IMR-90 (cell line): ENCODE measurements at regions not wholly inside any gene's neighbourhood (a gene's known extent, or its start where the extent isn't known, plus 50 kb on each side); places are given as distances from the start of the nearest gene placed in this dataset.

Experiments
- ATAC-seq: fragments of 200-7000 bp; cut with Tn5 transposase; 2 replicates; pipeline ENCODE4 v1.9.1; 2020; ENCODE audit warnings: low read depth, mild to moderate bottlenecking, moderate library complexity
- BruUV-seq: library from RNA; stranded (reverse); fragments of 400-500 nt; replicated peaks from 2 replicates; lab custom pipeline; 2021; lab: Mats Ljungman, UMichigan
- CTCF ChIA-PET: fragments of 300-600 bp; formaldehyde crosslinking; extraction: SDS; loops from one replicate; lab custom pipeline; 2021; ENCODE audit warnings: antibody characterized with exemption; lab: Yijun Ruan, JAX
- POLR2A ChIA-PET: fragments of 300-600 bp; sonication (Branson Sonifier 250); formaldehyde crosslinking; loops from one replicate; lab custom pipeline; 2022; ENCODE audit warnings: antibody characterized with exemption; ENCODE audit not compliant: unreplicated experiment; lab: Charles Lee
- DNase-seq: peaks from one replicate; pipeline ENCODE4 v3.0.0; 2013
- H2AFZ ChIP-seq: replicated peaks from 2 replicates; pipeline ENCODE3; 2013; ENCODE audit warnings: low read length, mild to moderate bottlenecking; ENCODE audit not compliant: poor library complexity
- H2AK5ac ChIP-seq: 2 replicates; pipeline ENCODE4 v1.6.1; 2013; ENCODE audit warnings: low read depth, low read length, inconsistent platforms
- H2AK9ac ChIP-seq: replicated peaks from 2 replicates; pipeline ENCODE3; 2013; ENCODE audit warnings: mild to moderate bottlenecking, low read depth, low read length, moderate library complexity; ENCODE audit not compliant: poor library complexity
- H2BK120ac ChIP-seq: 2 replicates; pipeline ENCODE4 v1.6.1; 2013; ENCODE audit warnings: low read depth, low read length, inconsistent platforms
- H2BK15ac ChIP-seq: 3 replicates; pipeline ENCODE4 v1.6.1; 2013; ENCODE audit warnings: low read depth, low read length, inconsistent platforms
- H2BK20ac ChIP-seq: 2 replicates; pipeline ENCODE4 v1.6.1; 2013; ENCODE audit warnings: low read depth, mild to moderate bottlenecking, inconsistent platforms, low read length, moderate library complexity
- H2BK5ac ChIP-seq: 2 replicates; pipeline ENCODE4 v1.6.1; 2013; ENCODE audit warnings: mild to moderate bottlenecking, low read depth, low read length, inconsistent platforms; ENCODE audit not compliant: poor library complexity, severe bottlenecking
- H3K14ac ChIP-seq: replicated peaks from 2 replicates; pipeline ENCODE4 v1.6.1; 2013; ENCODE audit warnings: low read depth, low read length, inconsistent platforms
- H3K18ac ChIP-seq: 2 replicates; pipeline ENCODE4 v1.6.1; 2013; ENCODE audit warnings: low read depth, low read length, control low read depth
- H3K23ac ChIP-seq: 2 replicates; pipeline ENCODE4 v1.6.1; 2013; ENCODE audit warnings: low read depth, low read length, inconsistent platforms
- H3K27ac ChIP-seq: 2 replicates; pipeline ENCODE4 v1.5.1; 2013; ENCODE audit warnings: mild to moderate bottlenecking, control low read depth, low read length; ENCODE audit not compliant: insufficient read depth
- H3K27me3 ChIP-seq: 2 replicates; pipeline ENCODE4 v1.6.1; 2013; ENCODE audit warnings: low read length; ENCODE audit not compliant: control insufficient read depth, insufficient read depth
- H3K36me3 ChIP-seq: 2 replicates; pipeline ENCODE4 v1.6.1; 2013; ENCODE audit warnings: low read length, mixed read lengths; ENCODE audit not compliant: control insufficient read depth, insufficient read depth
- H3K4ac ChIP-seq: 2 replicates; pipeline ENCODE4 v1.6.1; 2013; ENCODE audit warnings: low read depth, low read length, inconsistent platforms
- H3K4me1 ChIP-seq: 2 replicates; pipeline ENCODE4 v1.6.1; 2013; ENCODE audit warnings: low read length, mixed read lengths; ENCODE audit not compliant: control insufficient read depth, insufficient read depth
- H3K4me2 ChIP-seq: 2 replicates; pipeline ENCODE4 v1.6.1; 2013; ENCODE audit warnings: low read depth, mild to moderate bottlenecking, control low read depth, low read length, moderate library complexity
- H3K4me3 ChIP-seq: 2 replicates; pipeline ENCODE4 v1.5.1; 2013; ENCODE audit warnings: low read depth, mild to moderate bottlenecking, control low read depth, low read length, moderate library complexity; ENCODE audit not compliant: insufficient read depth
- H3K56ac ChIP-seq: 2 replicates; pipeline ENCODE4 v1.6.1; 2013; ENCODE audit warnings: low read length, inconsistent platforms; ENCODE audit not compliant: insufficient read depth; ENCODE audit errors: extremely low read depth
- H3K79me1 ChIP-seq, 2 experiments: 2 replicates each; pipeline ENCODE4 v1.6.1; 2013; ENCODE audit warnings: low read length in 2 of 2, inconsistent platforms in 1 of 2, low read depth in 1 of 2
- H3K9ac ChIP-seq: 2 replicates; pipeline ENCODE4 v1.6.1; 2013; ENCODE audit warnings: low read depth, low read length, control low read depth
- H3K9me1 ChIP-seq: 2 replicates; pipeline ENCODE4 v1.6.1; 2013; ENCODE audit warnings: low read length, inconsistent platforms; ENCODE audit not compliant: insufficient read depth
- H3K9me3 ChIP-seq: 2 replicates; pipeline ENCODE4 v1.6.1; 2013; ENCODE audit warnings: low read length; ENCODE audit not compliant: control insufficient read depth, insufficient read depth
- H4K20me1 ChIP-seq: 2 replicates; pipeline ENCODE4 v1.6.1; 2013; ENCODE audit warnings: low read length, inconsistent platforms; ENCODE audit not compliant: insufficient read depth
- H4K5ac ChIP-seq: 2 replicates; pipeline ENCODE4 v1.6.1; 2013; ENCODE audit warnings: mild to moderate bottlenecking, low read depth, low read length, control low read depth
- H4K8ac ChIP-seq, 2 experiments: 2 replicates each; pipeline ENCODE4 v1.6.1; 2013; ENCODE audit warnings: low read depth in 2 of 2, low read length in 2 of 2, control low read depth in 1 of 2, inconsistent platforms in 1 of 2
- H4K91ac ChIP-seq: 2 replicates; pipeline ENCODE4 v1.6.1; 2013; ENCODE audit warnings: low read depth, low read length, inconsistent platforms; ENCODE audit not compliant: insufficient read depth
- BHLHE40 ChIP-seq: fragments of 150-350 bp; IDR thresholded peaks from 2 replicates; pipeline ENCODE4 v1.6.1; 2016; ENCODE audit warnings: mild to moderate bottlenecking, low read depth, low read length
- CHD1 ChIP-seq: IDR thresholded peaks from 2 replicates; pipeline ENCODE4 v1.6.1; 2012; ENCODE audit warnings: low read depth, low read length, improper control_type of control experiment
- FOS ChIP-seq: fragments of 150-350 bp; IDR thresholded peaks from 2 replicates; pipeline ENCODE4 v1.6.1; 2016; ENCODE audit warnings: low read depth, low read length
- MXI1 ChIP-seq: IDR thresholded peaks from 2 replicates; pipeline ENCODE4 v1.6.1; 2012; ENCODE audit warnings: low read depth, mild to moderate bottlenecking, low read length, moderate library complexity, borderline replicate concordance
- SMC3 ChIP-seq: fragments of 150-350 bp; IDR thresholded peaks from 2 replicates; pipeline ENCODE4 v1.6.1; 2016; ENCODE audit warnings: low read depth, mild to moderate bottlenecking, antibody characterized with exemption, low read length, moderate library complexity
- WGBS, 2 experiments: methylation state at CpG; one replicate each; pipeline versions ENCODE4 v1.1.5 to v1.1.7; 2013; ENCODE audit warnings: missing lambda C conversion rate in 2 of 2; ENCODE audit not compliant: insufficient read length in 1 of 2; ENCODE audit errors: extremely low coverage in 2 of 2; 5-methylcytosine and 5-hydroxymethylcytosine counted together
- dilution Hi-C: fragments of 300-500 bp; cut with HindIII; formaldehyde crosslinking; loops from one replicate; pipeline ENCODE4 v1.14.3; 2018; ENCODE audit warnings: low sequenced_read_pairs; ENCODE audit not compliant: unreplicated experiment
- in situ Hi-C: fragments of 300-500 bp; cut with MboI; formaldehyde crosslinking; loops from 3 replicates; pipeline ENCODE4 v1.14.3; 2019; ENCODE audit warnings: low sequenced_read_pairs, inconsistent platforms, mixed read lengths
- intact Hi-C: fragments of 100-400 bp; cut with micrococcal nuclease; formaldehyde crosslinking; loops from 2 replicates; pipeline ENCODE4 v1.10.0; 2022
- TF ChIP-seq, protein P1 (sequence below): fragments of 150-350 bp; IDR thresholded peaks from 2 replicates; pipeline ENCODE4 v1.6.1; 2017; ENCODE audit warnings: mild to moderate bottlenecking, antibody characterized with exemption, low read length, low read depth
- TF ChIP-seq, protein P2 (sequence below): fragments of 150-350 bp; IDR thresholded peaks from 2 replicates; pipeline ENCODE4 v1.6.1; 2016; ENCODE audit warnings: low read depth, mild to moderate bottlenecking, low read length, moderate library complexity, borderline replicate concordance

DNA sequence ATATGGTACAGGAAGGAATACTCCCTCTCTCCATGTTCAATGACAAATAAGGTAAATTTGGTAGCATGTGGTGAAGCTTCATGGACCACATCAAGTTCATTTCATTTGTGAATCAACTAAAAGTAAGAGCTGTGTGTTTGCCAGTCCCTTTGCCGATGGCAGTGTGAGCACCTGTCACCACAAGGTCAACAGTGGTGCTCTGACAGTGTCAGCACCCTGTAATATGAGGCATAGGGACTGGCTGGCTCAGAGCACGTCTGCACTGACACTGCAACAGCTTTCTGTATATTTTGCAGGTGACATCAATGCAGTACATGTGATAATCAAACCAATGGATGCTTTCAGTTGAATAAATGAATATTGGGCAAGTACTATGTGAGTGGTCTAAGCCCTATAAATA is 852.4 kb downstream of the TUSC7 start:
- dilution Hi-C loops, result no loop called here
- H3K23ac ChIP-seq, result peak overlapping the region; percentile 22; the same call in 1 of the 2 replicates
- no peaks in the 10 kb centered on the region for H3K36me3 ChIP-seq
- peak overlapping the region; percentile 77; the same call in 1 of the 2 replicates for H2AK5ac ChIP-seq
- BruUV-seq, result no TSS peak
- peaks cover 7% of the 10 kb centered on the region for H3K4me1 ChIP-seq
- no peaks in the 10 kb centered on the region; a peak in 1 of 4 replicates for H3K79me1 ChIP-seq
- ChIA-PET POLR2A (no interaction called here), CTCF (no interaction called here)
- peak overlapping the region; percentile 49 for H2BK20ac ChIP-seq
- H4K91ac ChIP-seq, result peak overlapping the region; percentile 39; the same call in 1 of the 2 replicates
- ATAC-seq (no peak), DNase-seq (no peak)
- H3K9ac ChIP-seq, result no peak overlapping the region
- 80% methylated on average over 1 of the region's 2 CpGs; no CpG with 5 or more reads in 1 of the 2 experiments for WGBS, 2 experiments
- no peak overlapping the region for H3K4me2 ChIP-seq
- H3K27ac ChIP-seq, result no peak overlapping the region
- no peak overlapping the region for H4K5ac ChIP-seq
- no peaks in the 10 kb centered on the region for H3K9me3 ChIP-seq
- H2BK5ac ChIP-seq, result no peak overlapping the region
- no peak overlapping the region for H3K4me3 ChIP-seq
- no peak overlapping the region for H3K56ac ChIP-seq
- H3K14ac ChIP-seq, result no peak overlapping the region
- H2BK15ac ChIP-seq, result peak overlapping the region; percentile 60; the same call in 1 of the 3 replicates
- H3K9me1 ChIP-seq, result 0 out of 2 replicates have a peak, but pooled peaks cover 3% of the 10 kb centered on the region
- peak overlapping the region; percentile 36; the same call in 1 of the 2 replicates for H2BK120ac ChIP-seq
- in situ Hi-C loops, result no loop called here
- H4K20me1 ChIP-seq, result no peaks in the 10 kb centered on the region
- peak overlapping the region; percentile 60; the same call in 1 of the 2 replicates for H3K4ac ChIP-seq
- H2AFZ ChIP-seq, result no peak overlapping the region
- no peak for TF ChIP-seq FOS
- TF ChIP-seq, protein P1, sequence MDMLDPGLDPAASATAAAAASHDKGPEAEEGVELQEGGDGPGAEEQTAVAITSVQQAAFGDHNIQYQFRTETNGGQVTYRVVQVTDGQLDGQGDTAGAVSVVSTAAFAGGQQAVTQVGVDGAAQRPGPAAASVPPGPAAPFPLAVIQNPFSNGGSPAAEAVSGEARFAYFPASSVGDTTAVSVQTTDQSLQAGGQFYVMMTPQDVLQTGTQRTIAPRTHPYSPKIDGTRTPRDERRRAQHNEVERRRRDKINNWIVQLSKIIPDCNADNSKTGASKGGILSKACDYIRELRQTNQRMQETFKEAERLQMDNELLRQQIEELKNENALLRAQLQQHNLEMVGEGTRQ, result no peak
- TF ChIP-seq BHLHE40, result no peak
- TF ChIP-seq, protein P2, sequence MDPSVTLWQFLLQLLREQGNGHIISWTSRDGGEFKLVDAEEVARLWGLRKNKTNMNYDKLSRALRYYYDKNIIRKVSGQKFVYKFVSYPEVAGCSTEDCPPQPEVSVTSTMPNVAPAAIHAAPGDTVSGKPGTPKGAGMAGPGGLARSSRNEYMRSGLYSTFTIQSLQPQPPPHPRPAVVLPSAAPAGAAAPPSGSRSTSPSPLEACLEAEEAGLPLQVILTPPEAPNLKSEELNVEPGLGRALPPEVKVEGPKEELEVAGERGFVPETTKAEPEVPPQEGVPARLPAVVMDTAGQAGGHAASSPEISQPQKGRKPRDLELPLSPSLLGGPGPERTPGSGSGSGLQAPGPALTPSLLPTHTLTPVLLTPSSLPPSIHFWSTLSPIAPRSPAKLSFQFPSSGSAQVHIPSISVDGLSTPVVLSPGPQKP, result no peak
- no peak for TF ChIP-seq CHD1
- TF ChIP-seq SMC3, result no peak
- TF ChIP-seq MXI1, result no peak
- intact Hi-C loops, result no loop called here
- H4K8ac ChIP-seq, result no peak overlapping the region
- no peak overlapping the region; the same call in 1 of the 2 replicates for H3K18ac ChIP-seq
- H3K27me3 ChIP-seq, result no peaks in the 10 kb centered on the region
- no peak overlapping the region for H2AK9ac ChIP-seq
